ENCODE measurements at regions not wholly inside any gene's neighbourhood (a gene's known extent, or its start where the extent isn't known, plus 50 kb on each side); places are given as distances from the start of the nearest gene placed in this dataset.

- TF ChIP-seq POLR2A (IDR thresholded peaks at IDR 0.05) = no peak
- TF ChIP-seq CTCF (IDR thresholded peaks at IDR 0.05) = no peak
Observed at GRCh38 chr14:71327691-71328090, 420.4 kb downstream of the PCNX1 start.

All from sigmoid colon (tissue), 3 donors.